ENCODE measurements at regions not wholly inside any gene's neighbourhood (a gene's known extent, or its start where the extent isn't known, plus 50 kb on each side); places are given as distances from the start of the nearest gene placed in this dataset.

GRCh38 chr4:151962138-151962823 lies 201.5 kb upstream of the GATB start:
- DNase-seq = no peak

GRCh38 chr4:151961456-151961855 lies 200.6 kb upstream of the GATB start:
- DNase-seq = no peak

- no peak for DNase-seq
Measured at GRCh38 chr4:151960449-151961230, 199.8 kb upstream of the GATB start.

GRCh38 chr4:151957153-151957552 lies 196.3 kb upstream of the GATB start:
- no peak for DNase-seq

- no peak for DNase-seq
Measured at GRCh38 chr4:151955721-151956380, 195.0 kb upstream of the GATB start.

- DNase-seq = no peak
Measured at GRCh38 chr4:151953795-151954372, 193.1 kb upstream of the GATB start.

- DNase-seq = no peak
Measured at GRCh38 chr4:151953312-151953711, 192.5 kb upstream of the GATB start.

- no peak for DNase-seq
Measured at GRCh38 chr4:151952711-151953254, 192.0 kb upstream of the GATB start.

GRCh38 chr4:151952137-151952536 lies 191.3 kb upstream of the GATB start:
- DNase-seq = no peak

- DNase-seq = no peak
Measured at GRCh38 chr4:151951671-151952050, 190.9 kb upstream of the GATB start.

- DNase-seq = no peak
Measured at GRCh38 chr4:151950993-151951670, 190.3 kb upstream of the GATB start.

- no peak for DNase-seq
Measured at GRCh38 chr4:151948351-151949016, 187.7 kb upstream of the GATB start.

GRCh38 chr4:151946718-151947117 lies 185.9 kb upstream of the GATB start:
- DNase-seq = no peak

GRCh38 chr4:151942971-151943370 lies 182.2 kb upstream of the GATB start:
- DNase-seq = no peak

- DNase-seq = no peak
Measured at GRCh38 chr4:151940926-151941617, 180.3 kb upstream of the GATB start.

- no peak for DNase-seq
Measured at GRCh38 chr4:151940291-151940690, 179.5 kb upstream of the GATB start.

GRCh38 chr4:151939670-151940069 lies 178.9 kb upstream of the GATB start:
- no peak for DNase-seq

GRCh38 chr4:151935411-151935810 lies 174.6 kb upstream of the GATB start:
- no peak for DNase-seq

GRCh38 chr4:151934766-151935165 lies 174.0 kb upstream of the GATB start:
- DNase-seq = no peak

GRCh38 chr4:151933122-151933827 lies 172.5 kb upstream of the GATB start:
- no peak for DNase-seq

- DNase-seq = no peak
Measured at GRCh38 chr4:151931563-151931962, 170.8 kb upstream of the GATB start.
